Fibroblast of lung (primary cell): ENCODE measurements at regions not wholly inside any gene's neighbourhood (a gene's known extent, or its start where the extent isn't known, plus 50 kb on each side); places are given as distances from the start of the nearest gene placed in this dataset.
A peak's percentile ranks its signal among the peaks of the same experiment; 100 is the strongest.

Experiments used
- DNase-seq, 2 donors: peaks; one replicate each; pipeline versions ENCODE4 v3.0.0 to v3.0.0-alpha.2; 2010; ENCODE audit warnings: low read depth in 2 of 2
- H2AFZ ChIP-seq: 2 replicates; pipeline ENCODE4 v1.5.1; 2012; ENCODE audit warnings: low read length, control low read depth, inconsistent platforms
- H3K27ac ChIP-seq: 2 replicates; pipeline ENCODE4 v1.5.1; 2011; ENCODE audit warnings: low read length, control low read depth; ENCODE audit not compliant: insufficient read depth
- H3K27me3 ChIP-seq: 2 replicates; pipeline ENCODE4 v1.5.1; 2011; ENCODE audit warnings: mild to moderate bottlenecking, low read length; ENCODE audit not compliant: control insufficient read depth, insufficient read depth
- H3K36me3 ChIP-seq: 2 replicates; pipeline ENCODE4 v1.5.1; 2011; ENCODE audit warnings: low read length; ENCODE audit not compliant: control insufficient read depth, insufficient read depth
- H3K4me1 ChIP-seq: 2 replicates; pipeline ENCODE4 v1.5.1; 2011; ENCODE audit warnings: low read length; ENCODE audit not compliant: control insufficient read depth, insufficient read depth; ENCODE audit errors: extremely low read depth
- H3K4me2 ChIP-seq: 2 replicates; pipeline ENCODE4 v1.5.1; 2011; ENCODE audit warnings: low read length, control low read depth; ENCODE audit not compliant: insufficient read depth; ENCODE audit errors: extremely low read depth
- H3K4me3 ChIP-seq, 4 experiments: fragments of 200-600 bp in 1 of 4; sonication (generic) in 1 of 4; replicated peaks in 1 of 4; 2 replicates each; pipeline ENCODE4 v1.5.1; 2011 to 2016; ENCODE audit warnings: low read length in 4 of 4, low read depth in 3 of 4, mild to moderate bottlenecking in 3 of 4, control low read depth in 2 of 4, inconsistent platforms in 1 of 4, mixed read lengths in 1 of 4; ENCODE audit not compliant: insufficient read depth in 1 of 4; ENCODE audit errors: control extremely low read depth in 1 of 4
- H3K79me2 ChIP-seq: 2 replicates; pipeline ENCODE4 v1.5.1; 2012; ENCODE audit warnings: mild to moderate bottlenecking, low read length, inconsistent platforms; ENCODE audit not compliant: control insufficient read depth, insufficient read depth
- H3K9ac ChIP-seq: 2 replicates; pipeline ENCODE4 v1.5.1; 2011; ENCODE audit warnings: mild to moderate bottlenecking, low read length, control low read depth; ENCODE audit not compliant: insufficient read depth
- H3K9me3 ChIP-seq: 2 replicates; pipeline ENCODE4 v1.5.1; 2012; ENCODE audit warnings: low read depth, low read length; ENCODE audit not compliant: control insufficient read depth, insufficient read depth
- H4K20me1 ChIP-seq: 2 replicates; pipeline ENCODE4 v1.5.1; 2011; ENCODE audit warnings: low read length; ENCODE audit not compliant: control insufficient read depth, insufficient read depth; ENCODE audit errors: extremely low read depth
- EZH2 ChIP-seq: IDR thresholded peaks from 2 replicates; pipeline ENCODE4 v1.5.1; 2012; ENCODE audit warnings: low read length, control low read depth, mild to moderate bottlenecking; ENCODE audit errors: missing control alignments
- TF ChIP-seq, protein P1 (sequence below), 2 donors: IDR thresholded peaks in 1 of 2; conservative IDR thresholded peaks in 1 of 2; 1 replicate in 1 of 2; 2 replicates in 1 of 2; pipeline ENCODE4 v1.5.1; 2011 to 2012; ENCODE audit warnings: low read length in 2 of 2, control low read depth in 1 of 2, inconsistent platforms in 1 of 2, low read depth in 1 of 2, mild to moderate bottlenecking in 1 of 2

GRCh38 chr3:146307456-146307725 lies 56.5 kb upstream of the PLSCR4 start:
- Histone ChIP-seq H3K4me1 (peaks cover 2% of the 10 kb centered on the region), H3K9ac (no peak overlapping the region), H3K4me2 (no peak overlapping the region), H3K79me2 (no peaks in the 10 kb centered on the region), H3K27me3 (no peaks in the 10 kb centered on the region), H2AFZ (no peak overlapping the region), H3K9me3 (no peaks in the 10 kb centered on the region), H4K20me1 (no peaks in the 10 kb centered on the region), H3K27ac (no peak overlapping the region), H3K36me3 (no peaks in the 10 kb centered on the region), H3K4me3 (no peak overlapping the region)
- TF ChIP-seq, protein P1, sequence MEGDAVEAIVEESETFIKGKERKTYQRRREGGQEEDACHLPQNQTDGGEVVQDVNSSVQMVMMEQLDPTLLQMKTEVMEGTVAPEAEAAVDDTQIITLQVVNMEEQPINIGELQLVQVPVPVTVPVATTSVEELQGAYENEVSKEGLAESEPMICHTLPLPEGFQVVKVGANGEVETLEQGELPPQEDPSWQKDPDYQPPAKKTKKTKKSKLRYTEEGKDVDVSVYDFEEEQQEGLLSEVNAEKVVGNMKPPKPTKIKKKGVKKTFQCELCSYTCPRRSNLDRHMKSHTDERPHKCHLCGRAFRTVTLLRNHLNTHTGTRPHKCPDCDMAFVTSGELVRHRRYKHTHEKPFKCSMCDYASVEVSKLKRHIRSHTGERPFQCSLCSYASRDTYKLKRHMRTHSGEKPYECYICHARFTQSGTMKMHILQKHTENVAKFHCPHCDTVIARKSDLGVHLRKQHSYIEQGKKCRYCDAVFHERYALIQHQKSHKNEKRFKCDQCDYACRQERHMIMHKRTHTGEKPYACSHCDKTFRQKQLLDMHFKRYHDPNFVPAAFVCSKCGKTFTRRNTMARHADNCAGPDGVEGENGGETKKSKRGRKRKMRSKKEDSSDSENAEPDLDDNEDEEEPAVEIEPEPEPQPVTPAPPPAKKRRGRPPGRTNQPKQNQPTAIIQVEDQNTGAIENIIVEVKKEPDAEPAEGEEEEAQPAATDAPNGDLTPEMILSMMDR (conservative IDR thresholded peaks at IDR 0.05 in 1 of 2, IDR thresholded peaks at IDR 0.05 in 1 of 2; ENCODE audit: low read depth in 1 of 2, low read length in 2 of 2), result no peak
- peak in 1 of 2 donors; percentile 33 for DNase-seq

- H3K27ac ChIP-seq, result no peak overlapping the region
- no peak overlapping the region for H3K4me2 ChIP-seq
- H2AFZ ChIP-seq, result no peak overlapping the region
Measured at GRCh38 chr3:146306656-146307455, 56.0 kb upstream of the PLSCR4 start.

DNA sequence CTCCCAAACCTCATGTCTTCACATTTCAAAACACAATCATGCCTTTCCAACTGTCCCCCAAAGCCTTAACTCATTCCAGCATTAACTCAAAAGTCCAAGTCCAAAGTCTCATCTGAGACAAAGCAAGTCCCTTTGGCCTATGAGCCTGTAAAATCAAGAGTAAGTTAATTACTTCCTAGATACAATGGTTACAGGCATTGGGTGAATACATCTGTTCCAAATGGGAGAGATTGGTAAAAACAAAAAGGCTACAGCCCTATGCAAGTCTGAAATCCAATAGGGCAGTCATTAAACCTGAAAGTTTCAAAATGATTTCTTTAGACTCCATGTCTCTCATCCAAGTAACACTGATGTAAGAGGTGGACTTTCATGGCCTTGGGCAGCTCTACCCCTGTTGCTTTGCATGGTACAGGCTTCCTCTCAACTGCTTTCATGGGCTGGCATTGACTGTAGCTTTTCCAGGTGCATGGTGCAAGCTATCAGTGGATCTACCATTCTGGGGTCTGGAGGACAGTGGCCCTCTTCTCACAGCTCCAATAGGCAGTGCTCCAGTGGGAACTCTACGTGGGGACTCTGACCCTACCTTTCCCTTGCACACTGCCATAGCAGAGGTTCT lies 55.0 kb upstream of the PLSCR4 start:
- H2AFZ ChIP-seq, result no peak overlapping the region
- TF ChIP-seq, protein P1 (conservative IDR thresholded peaks at IDR 0.05 in 1 of 2, IDR thresholded peaks at IDR 0.05 in 1 of 2; ENCODE audit: low read depth in 1 of 2, low read length in 2 of 2), result no peak
- no peak for TF ChIP-seq EZH2
- no peak for DNase-seq
- H3K9me3 ChIP-seq, result no peaks in the 10 kb centered on the region
- no peak overlapping the region for H3K27ac ChIP-seq
- H3K4me3 ChIP-seq, result no peak overlapping the region
- H3K27me3 ChIP-seq, result no peaks in the 10 kb centered on the region
- H3K9ac ChIP-seq, result no peak overlapping the region
- H3K4me2 ChIP-seq, result no peak overlapping the region
- no peaks in the 10 kb centered on the region for H4K20me1 ChIP-seq
- H3K79me2 ChIP-seq, result no peaks in the 10 kb centered on the region
- H3K36me3 ChIP-seq, result no peaks in the 10 kb centered on the region
- H3K4me1 ChIP-seq, result peaks cover 2% of the 10 kb centered on the region

More at GRCh38 chr3:146306656-146307455, 56.0 kb upstream of the PLSCR4 start:
- H3K27me3 ChIP-seq, result no peaks in the 10 kb centered on the region
- no peak overlapping the region for H3K4me3 ChIP-seq
- no peak for DNase-seq
- TF ChIP-seq, protein P1 (conservative IDR thresholded peaks at IDR 0.05 in 1 of 2, IDR thresholded peaks at IDR 0.05 in 1 of 2; ENCODE audit: low read depth in 1 of 2, low read length in 2 of 2), result no peak
- no peak for TF ChIP-seq EZH2
- H3K79me2 ChIP-seq, result no peaks in the 10 kb centered on the region
- H3K4me1 ChIP-seq, result peaks cover 2% of the 10 kb centered on the region
- H3K9me3 ChIP-seq, result no peaks in the 10 kb centered on the region
- H4K20me1 ChIP-seq, result no peaks in the 10 kb centered on the region
- no peaks in the 10 kb centered on the region for H3K36me3 ChIP-seq
- H3K9ac ChIP-seq, result no peak overlapping the region
